HFFc6 (cell line): ENCODE measurements at regions not wholly inside any gene's neighbourhood (a gene's known extent, or its start where the extent isn't known, plus 50 kb on each side); places are given as distances from the start of the nearest gene placed in this dataset.

Source experiments
- DNase-seq: peaks from one replicate; pipeline ENCODE4 v3.0.0-alpha.2; 2018
- H3K27ac Mint-ChIP-seq: 2 replicates; pipeline ENCODE4 v1.8.0; 2020; ENCODE audit warnings: mild to moderate bottlenecking, mixed read lengths
- H3K27me3 Mint-ChIP-seq: 2 replicates; pipeline ENCODE4 v1.8.0; 2021; ENCODE audit warnings: mild to moderate bottlenecking, moderate library complexity, mixed read lengths; ENCODE audit not compliant: insufficient read depth
- H3K36me3 Mint-ChIP-seq: 2 replicates; pipeline ENCODE4 v1.8.0; 2021; ENCODE audit warnings: low read depth, mixed read lengths
- H3K4me1 Mint-ChIP-seq: 2 replicates; pipeline ENCODE4 v1.8.0; 2020; ENCODE audit warnings: low read depth, mixed read lengths
- H3K4me3 Mint-ChIP-seq: 2 replicates; pipeline ENCODE4 v1.8.0; 2020; ENCODE audit warnings: mild to moderate bottlenecking, moderate library complexity, mixed read lengths
- H3K9me3 Mint-ChIP-seq: 2 replicates; pipeline ENCODE4 v1.8.0; 2020; ENCODE audit warnings: mild to moderate bottlenecking, mixed read lengths
- TF ChIP-seq, protein P1 (sequence below): fragments of 200-600 bp; sonication (generic); IDR thresholded peaks from 2 replicates; pipeline ENCODE4 v1.5.0; 2021; ENCODE audit warnings: antibody characterized with exemption, mild to moderate bottlenecking

- Mint-ChIP-seq H3K4me1 (no peaks in the 10 kb centered on the region), H3K27me3 (no peaks in the 10 kb centered on the region; the same call in 1 of the 2 replicates), H3K9me3 (peaks cover 24% of the 10 kb centered on the region), H3K27ac (no peak overlapping the region), H3K4me3 (no peak overlapping the region), H3K36me3 (peaks cover 25% of the 10 kb centered on the region)
- DNase-seq = no peak
- TF ChIP-seq, protein P1, sequence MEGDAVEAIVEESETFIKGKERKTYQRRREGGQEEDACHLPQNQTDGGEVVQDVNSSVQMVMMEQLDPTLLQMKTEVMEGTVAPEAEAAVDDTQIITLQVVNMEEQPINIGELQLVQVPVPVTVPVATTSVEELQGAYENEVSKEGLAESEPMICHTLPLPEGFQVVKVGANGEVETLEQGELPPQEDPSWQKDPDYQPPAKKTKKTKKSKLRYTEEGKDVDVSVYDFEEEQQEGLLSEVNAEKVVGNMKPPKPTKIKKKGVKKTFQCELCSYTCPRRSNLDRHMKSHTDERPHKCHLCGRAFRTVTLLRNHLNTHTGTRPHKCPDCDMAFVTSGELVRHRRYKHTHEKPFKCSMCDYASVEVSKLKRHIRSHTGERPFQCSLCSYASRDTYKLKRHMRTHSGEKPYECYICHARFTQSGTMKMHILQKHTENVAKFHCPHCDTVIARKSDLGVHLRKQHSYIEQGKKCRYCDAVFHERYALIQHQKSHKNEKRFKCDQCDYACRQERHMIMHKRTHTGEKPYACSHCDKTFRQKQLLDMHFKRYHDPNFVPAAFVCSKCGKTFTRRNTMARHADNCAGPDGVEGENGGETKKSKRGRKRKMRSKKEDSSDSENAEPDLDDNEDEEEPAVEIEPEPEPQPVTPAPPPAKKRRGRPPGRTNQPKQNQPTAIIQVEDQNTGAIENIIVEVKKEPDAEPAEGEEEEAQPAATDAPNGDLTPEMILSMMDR = no peak
These were observed 601.4 kb downstream of the ZEB2 start for GRCh38 chr2:143918465-143918989.

DNA sequence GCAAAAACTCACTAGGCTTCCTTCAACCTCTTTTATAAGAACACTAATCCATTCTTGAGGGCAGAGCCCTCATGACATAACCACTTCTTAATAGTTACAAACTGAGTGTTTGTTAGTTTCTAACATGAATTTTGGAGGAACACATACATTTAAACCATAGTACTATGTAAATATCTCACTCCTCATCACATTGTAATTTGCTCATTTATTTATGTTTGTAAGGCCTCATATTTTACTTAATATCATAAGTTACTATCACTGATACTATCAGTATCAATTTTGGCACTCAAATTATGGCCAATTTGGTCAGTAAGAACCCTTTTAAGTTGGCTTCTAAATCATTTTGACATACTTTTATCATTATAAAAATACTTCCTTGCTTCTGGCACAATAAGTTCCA, 603.1 kb downstream of the ZEB2 start:
- Mint-ChIP-seq H3K4me3 (no peak overlapping the region), H3K4me1 (no peaks in the 10 kb centered on the region), H3K36me3 (peaks cover 25% of the 10 kb centered on the region), H3K9me3 (peaks cover 24% of the 10 kb centered on the region), H3K27me3 (no peaks in the 10 kb centered on the region), H3K27ac (no peak overlapping the region)
- TF ChIP-seq, protein P1 = no peak
- no peak for DNase-seq

DNA sequence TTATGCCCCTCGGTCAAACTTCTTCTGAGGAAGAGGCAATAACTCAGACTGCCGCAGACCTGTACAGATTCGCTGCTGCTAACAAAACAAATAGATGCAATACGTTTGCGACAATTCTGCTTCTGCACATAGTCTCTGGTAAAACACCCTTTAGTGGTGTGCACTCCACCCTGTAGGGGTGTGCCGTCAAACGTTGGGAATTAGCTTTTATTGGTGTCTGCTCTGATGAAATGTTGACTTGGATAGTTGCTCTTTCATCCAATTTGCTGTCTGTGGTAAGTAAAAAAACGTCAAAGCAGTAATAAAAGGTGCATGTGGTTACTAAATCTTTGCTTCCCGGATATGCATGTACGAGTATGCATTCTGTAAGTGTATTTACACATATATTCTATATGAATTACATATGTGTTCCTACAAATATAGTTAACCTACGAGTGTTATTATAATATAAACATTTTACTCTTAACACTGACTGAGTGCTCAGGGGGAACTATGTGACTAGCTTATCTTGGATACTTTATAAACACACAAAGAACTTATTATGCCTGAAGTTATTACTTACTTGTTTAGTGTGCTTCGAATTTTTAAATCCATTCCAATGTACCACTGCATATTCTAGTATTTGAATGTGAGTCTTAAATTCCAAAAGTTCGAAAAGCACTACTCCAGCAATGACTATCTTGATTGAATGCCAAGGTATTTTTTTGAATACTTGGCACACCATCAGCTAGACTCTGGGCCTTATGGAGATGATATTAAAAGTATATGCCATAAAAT, 610.2 kb downstream of the ZEB2 start:
- no peaks in the 10 kb centered on the region for H3K36me3 Mint-ChIP-seq
- DNase-seq = no peak
- H3K27ac Mint-ChIP-seq = no peak overlapping the region
- TF ChIP-seq, protein P1 = no peak
- H3K9me3 Mint-ChIP-seq = no peaks in the 10 kb centered on the region
- no peak overlapping the region for H3K4me3 Mint-ChIP-seq
- no peaks in the 10 kb centered on the region for H3K4me1 Mint-ChIP-seq
- H3K27me3 Mint-ChIP-seq = no peaks in the 10 kb centered on the region

- no peak overlapping the region for H3K4me3 Mint-ChIP-seq
- H3K36me3 Mint-ChIP-seq = no peaks in the 10 kb centered on the region
- no peaks in the 10 kb centered on the region for H3K4me1 Mint-ChIP-seq
- TF ChIP-seq, protein P1 = no peak
- no peak overlapping the region for H3K27ac Mint-ChIP-seq
- H3K9me3 Mint-ChIP-seq = no peaks in the 10 kb centered on the region
- H3K27me3 Mint-ChIP-seq = no peaks in the 10 kb centered on the region
- no peak for DNase-seq
These were observed 611.1 kb downstream of the ZEB2 start for GRCh38 chr2:143908843-143909242.

DNA sequence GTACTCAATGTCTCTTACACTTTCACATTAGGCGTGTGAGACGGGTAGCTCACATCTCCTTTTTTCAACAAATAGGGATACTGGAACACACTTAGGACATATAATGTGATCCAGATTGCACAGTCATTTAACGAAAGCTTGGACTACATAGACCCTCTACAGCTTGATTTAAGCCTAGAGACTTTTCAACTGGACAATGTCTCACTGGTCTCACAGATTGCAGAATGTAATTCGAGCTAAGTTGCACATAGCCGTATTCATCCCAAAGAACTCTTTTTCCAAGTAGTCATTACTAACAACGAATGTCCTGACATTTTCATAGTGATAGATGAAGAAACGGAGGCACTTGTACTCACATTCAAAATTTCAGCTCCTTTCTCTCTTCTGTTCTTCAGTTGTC, 612.1 kb downstream of the ZEB2 start:
- Mint-ChIP-seq H3K4me1 (peaks cover 9% of the 10 kb centered on the region), H3K36me3 (no peaks in the 10 kb centered on the region), H3K27ac (no peak overlapping the region), H3K9me3 (no peaks in the 10 kb centered on the region), H3K4me3 (no peak overlapping the region), H3K27me3 (no peaks in the 10 kb centered on the region)
- DNase-seq = no peak
- TF ChIP-seq, protein P1 = no peak
